K562 (cell line): ENCODE measurements at regions not wholly inside any gene's neighbourhood (a gene's known extent, or its start where the extent isn't known, plus 50 kb on each side); places are given as distances from the start of the nearest gene placed in this dataset.

Experiments used
- CTCF ChIP-seq, 3 experiments: IDR thresholded peaks in 2 of 3; conservative IDR thresholded peaks in 1 of 3; 2 replicates each; pipeline ENCODE4 v1.5.1; 2011 to 2012; ENCODE audit warnings: low read length in 3 of 3, mild to moderate bottlenecking in 3 of 3, control low read depth in 2 of 3, improper control_type of control experiment in 1 of 3, inconsistent platforms in 1 of 3, low read depth in 1 of 3, mixed read lengths in 1 of 3, moderate library complexity in 1 of 3; ENCODE audit not compliant: insufficient read depth in 2 of 3
- FOXK1 ChIP-seq: sonication (generic); formaldehyde crosslinking; IDR thresholded peaks from 2 replicates; pipeline ENCODE4 v1.8.0; 2022; ENCODE audit warnings: missing genetic modification reagents, mild to moderate bottlenecking, borderline replicate concordance
- GABPA ChIP-seq: fragments of 200-800 bp; sonication (Bioruptor generic); conservative IDR thresholded peaks from 2 replicates; pipeline ENCODE4 v1.6.1; 2016; ENCODE audit warnings: low read depth, missing genetic modification characterization, missing compliant biosample characterization
- HMBOX1 ChIP-seq: sonication (generic); IDR thresholded peaks from 2 replicates; pipeline ENCODE4 v1.6.1; 2016
- ILK ChIP-seq: fragments of 450-650 bp; IDR thresholded peaks from 2 replicates; pipeline ENCODE4 v1.6.1; 2016; ENCODE audit warnings: missing genetic modification characterization, low read depth, mild to moderate bottlenecking, missing compliant biosample characterization, moderate library complexity, borderline replicate concordance
- NR0B1 ChIP-seq: fragments of 450-650 bp; IDR thresholded peaks from one replicate; pipeline ENCODE4 v1.6.1; 2018; ENCODE audit warnings: mild to moderate bottlenecking, moderate library complexity; ENCODE audit not compliant: partially characterized antibody
- TAF1 ChIP-seq: IDR thresholded peaks from 2 replicates; pipeline ENCODE4 v1.6.1; 2011; ENCODE audit warnings: mild to moderate bottlenecking, low read length, moderate library complexity; ENCODE audit not compliant: insufficient read depth, control insufficient read depth, severe bottlenecking; ENCODE audit errors: extremely low read depth
- TAF7 ChIP-seq: fragments of 450-650 bp; IDR thresholded peaks from 2 replicates; pipeline ENCODE4 v1.6.1; 2016; ENCODE audit warnings: missing genetic modification characterization, missing compliant biosample characterization
- ZBTB33 ChIP-seq: sonication (generic); formaldehyde crosslinking; IDR thresholded peaks from 2 replicates; pipeline ENCODE4 v1.8.1; 2023; ENCODE audit warnings: mild to moderate bottlenecking, missing genetic modification reagents
- ZNF589 ChIP-seq: fragments of 200-800 bp; sonication (Bioruptor generic); IDR thresholded peaks from 2 replicates; pipeline ENCODE4 v1.6.1; 2016; ENCODE audit warnings: low read depth, missing genetic modification characterization, missing compliant biosample characterization

GRCh38 chr5:164951570-164951969 is 1446.2 kb downstream of the MAT2B start:
- TF ChIP-seq NR0B1 (no peak), CTCF (IDR thresholded peaks at IDR 0.05 in 2 of 3, conservative IDR thresholded peaks at IDR 0.05 in 1 of 3; ENCODE audit: insufficient read depth in 2 of 3, low read depth in 1 of 3, low read length in 3 of 3) (no peak), GABPA (tag) (no peak), TAF7 (no peak), TAF1 (no peak), FOXK1 (no peak), ZBTB33 (CRISPR knock-in tag) (no peak), ZNF589 (CRISPR knock-in tag) (no peak), ILK (tag) (no peak), HMBOX1 (no peak)
